ENCODE measurements at regions not wholly inside any gene's neighbourhood (a gene's known extent, or its start where the extent isn't known, plus 50 kb on each side); places are given as distances from the start of the nearest gene placed in this dataset.

DNA sequence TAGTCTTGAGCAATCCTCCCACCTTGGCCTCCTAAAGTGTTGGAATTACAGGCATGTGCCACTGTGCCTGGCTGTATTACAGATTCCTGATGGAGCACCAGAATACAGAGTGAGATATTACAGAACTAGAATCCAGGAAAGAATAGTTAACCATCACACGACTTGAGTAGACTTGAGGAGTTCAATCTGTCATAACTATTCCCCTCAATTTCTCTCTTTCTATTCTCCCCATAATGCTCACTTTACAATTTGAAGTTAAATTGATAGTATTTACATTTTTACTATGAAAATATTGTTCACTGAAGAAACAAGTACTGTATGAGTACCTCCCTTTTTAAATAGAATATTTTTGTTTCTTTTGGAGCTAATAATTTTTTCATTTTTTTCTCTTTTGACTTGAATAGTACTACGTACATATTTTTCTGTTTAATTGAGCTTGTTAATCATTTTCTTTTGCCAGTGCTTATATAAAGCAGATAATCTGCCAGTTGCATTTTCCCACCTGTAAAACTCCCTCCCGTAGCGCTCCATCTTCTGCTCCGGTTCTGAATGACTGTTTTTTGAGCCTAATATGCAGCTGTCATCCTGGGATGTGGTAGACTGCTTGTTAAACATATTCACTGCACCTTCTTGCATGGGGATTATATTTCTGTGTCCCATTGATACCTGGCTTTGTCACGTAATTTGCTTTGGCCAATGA is 105.5 kb downstream of the MYCN start:
- TF ChIP-seq, protein P1, sequence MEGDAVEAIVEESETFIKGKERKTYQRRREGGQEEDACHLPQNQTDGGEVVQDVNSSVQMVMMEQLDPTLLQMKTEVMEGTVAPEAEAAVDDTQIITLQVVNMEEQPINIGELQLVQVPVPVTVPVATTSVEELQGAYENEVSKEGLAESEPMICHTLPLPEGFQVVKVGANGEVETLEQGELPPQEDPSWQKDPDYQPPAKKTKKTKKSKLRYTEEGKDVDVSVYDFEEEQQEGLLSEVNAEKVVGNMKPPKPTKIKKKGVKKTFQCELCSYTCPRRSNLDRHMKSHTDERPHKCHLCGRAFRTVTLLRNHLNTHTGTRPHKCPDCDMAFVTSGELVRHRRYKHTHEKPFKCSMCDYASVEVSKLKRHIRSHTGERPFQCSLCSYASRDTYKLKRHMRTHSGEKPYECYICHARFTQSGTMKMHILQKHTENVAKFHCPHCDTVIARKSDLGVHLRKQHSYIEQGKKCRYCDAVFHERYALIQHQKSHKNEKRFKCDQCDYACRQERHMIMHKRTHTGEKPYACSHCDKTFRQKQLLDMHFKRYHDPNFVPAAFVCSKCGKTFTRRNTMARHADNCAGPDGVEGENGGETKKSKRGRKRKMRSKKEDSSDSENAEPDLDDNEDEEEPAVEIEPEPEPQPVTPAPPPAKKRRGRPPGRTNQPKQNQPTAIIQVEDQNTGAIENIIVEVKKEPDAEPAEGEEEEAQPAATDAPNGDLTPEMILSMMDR (IDR thresholded peaks at IDR 0.05; ENCODE audit: insufficient read depth, low read length, poor library complexity, severe bottlenecking) = no peak
- TF ChIP-seq EZH2phosphoT487 (conservative IDR thresholded peaks at IDR 0.05; ENCODE audit: low read length) = no peak
- no peaks in the 10 kb centered on the region for H4K20me1 ChIP-seq (ENCODE audit: low read depth, low read length)
- H3K79me2 ChIP-seq (ENCODE audit: insufficient read depth, low read length) = no peaks in the 10 kb centered on the region
- no peaks in the 10 kb centered on the region for H3K36me3 ChIP-seq (ENCODE audit: low read length)
- H3K4me3 ChIP-seq (ENCODE audit: insufficient read depth, low read length, poor library complexity, severe bottlenecking) = no peak overlapping the region
- no peak overlapping the region for H3K4me2 ChIP-seq (ENCODE audit: low read depth, low read length, poor library complexity, severe bottlenecking)
- no peak overlapping the region for H2AFZ ChIP-seq (ENCODE audit: low read depth, low read length, severe bottlenecking)
- H3K27ac ChIP-seq (ENCODE audit: low read depth, low read length) = no peak overlapping the region
- H3K9me3 ChIP-seq (ENCODE audit: insufficient read depth, low read length) = no peaks in the 10 kb centered on the region
- no peaks in the 10 kb centered on the region for H3K27me3 ChIP-seq (ENCODE audit: low read length)
- H3K9ac ChIP-seq (ENCODE audit: low read length) = no peak overlapping the region
- H3F3A ChIP-seq (ENCODE audit: insufficient read depth) = no peaks in the 10 kb centered on the region
- H3K9me2 ChIP-seq (replicated peaks; ENCODE audit: insufficient read depth, low read length) = no peaks in the 10 kb centered on the region

DNA sequence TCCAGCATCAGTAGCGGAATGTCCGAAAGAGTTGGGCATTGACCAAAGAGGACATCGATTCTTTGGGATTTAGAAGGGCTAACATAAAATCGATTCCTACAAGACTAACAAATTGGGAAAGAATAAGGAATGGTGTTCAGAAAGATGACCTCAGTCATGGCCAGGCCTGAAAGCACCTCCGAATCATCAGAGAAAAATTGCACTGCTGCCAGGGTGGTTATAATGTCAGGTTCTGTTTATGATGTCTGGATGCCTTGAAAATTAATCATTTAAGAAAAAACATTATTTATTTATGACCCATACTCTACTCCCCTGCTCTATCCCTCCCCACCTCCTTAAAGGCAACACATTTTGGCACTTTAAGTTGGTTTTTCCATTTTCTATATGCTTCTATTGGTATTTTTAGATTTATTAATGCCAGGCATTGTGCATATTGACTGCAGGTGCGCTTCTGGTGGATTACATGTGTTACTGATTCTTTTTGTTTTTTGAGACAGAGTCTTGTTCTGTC is 104.7 kb downstream of the MYCN start:
- no peak overlapping the region for H2AFZ ChIP-seq (ENCODE audit: low read depth, low read length, severe bottlenecking)
- no peaks in the 10 kb centered on the region for H3K9me2 ChIP-seq (replicated peaks; ENCODE audit: insufficient read depth, low read length)
- no peak for TF ChIP-seq EZH2phosphoT487 (conservative IDR thresholded peaks at IDR 0.05; ENCODE audit: low read length)
- TF ChIP-seq, protein P1 (IDR thresholded peaks at IDR 0.05; ENCODE audit: insufficient read depth, low read length, poor library complexity, severe bottlenecking) = no peak
- no peaks in the 10 kb centered on the region for H3K27me3 ChIP-seq (ENCODE audit: low read length)
- no peaks in the 10 kb centered on the region for H3F3A ChIP-seq (ENCODE audit: insufficient read depth)
- H3K36me3 ChIP-seq (ENCODE audit: low read length) = no peaks in the 10 kb centered on the region
- no peaks in the 10 kb centered on the region for H3K79me2 ChIP-seq (ENCODE audit: insufficient read depth, low read length)
- H4K20me1 ChIP-seq (ENCODE audit: low read depth, low read length) = no peaks in the 10 kb centered on the region
- H3K9me3 ChIP-seq (ENCODE audit: insufficient read depth, low read length) = no peaks in the 10 kb centered on the region
- H3K27ac ChIP-seq (ENCODE audit: low read depth, low read length) = no peak overlapping the region
- no peak overlapping the region for H3K9ac ChIP-seq (ENCODE audit: low read length)
- no peak overlapping the region for H3K4me2 ChIP-seq (ENCODE audit: low read depth, low read length, poor library complexity, severe bottlenecking)
- H3K4me3 ChIP-seq (ENCODE audit: insufficient read depth, low read length, poor library complexity, severe bottlenecking) = no peak overlapping the region

DNA sequence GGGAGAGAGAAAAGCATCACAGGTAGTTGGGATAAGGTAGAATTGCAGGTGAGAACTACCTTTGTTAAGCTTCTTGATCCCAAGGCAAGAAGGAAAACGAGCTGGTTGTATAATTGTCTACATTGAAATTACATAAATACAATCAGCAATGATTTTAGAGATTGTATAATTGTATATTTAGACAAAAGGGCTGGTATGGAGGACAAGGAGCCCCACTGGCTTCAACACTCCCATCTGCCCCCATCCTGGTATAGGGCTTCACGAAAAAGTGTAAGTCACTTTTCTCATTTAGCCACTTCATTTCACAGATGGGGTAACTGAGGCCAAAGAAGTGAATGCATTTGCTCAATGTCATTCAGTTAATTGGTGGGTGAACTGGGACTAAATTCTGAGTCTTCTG is 103.3 kb downstream of the MYCN start:
- Histone ChIP-seq H3K4me2 (ENCODE audit: low read depth, low read length, poor library complexity, severe bottlenecking) (no peak overlapping the region), H3K9ac (ENCODE audit: low read length) (no peak overlapping the region), H3K9me3 (ENCODE audit: insufficient read depth, low read length) (no peaks in the 10 kb centered on the region), H2AFZ (ENCODE audit: low read depth, low read length, severe bottlenecking) (no peak overlapping the region), H3K27ac (ENCODE audit: low read depth, low read length) (no peak overlapping the region), H3K4me3 (ENCODE audit: insufficient read depth, low read length, poor library complexity, severe bottlenecking) (no peak overlapping the region), H4K20me1 (ENCODE audit: low read depth, low read length) (no peaks in the 10 kb centered on the region), H3K9me2 (replicated peaks; ENCODE audit: insufficient read depth, low read length) (no peaks in the 10 kb centered on the region), H3K27me3 (ENCODE audit: low read length) (no peaks in the 10 kb centered on the region), H3K36me3 (ENCODE audit: low read length) (no peaks in the 10 kb centered on the region), H3K79me2 (ENCODE audit: insufficient read depth, low read length) (no peaks in the 10 kb centered on the region), H3F3A (ENCODE audit: insufficient read depth) (no peaks in the 10 kb centered on the region)
- TF ChIP-seq, protein P1 (IDR thresholded peaks at IDR 0.05; ENCODE audit: insufficient read depth, low read length, poor library complexity, severe bottlenecking) = no peak
- no peak for TF ChIP-seq EZH2phosphoT487 (conservative IDR thresholded peaks at IDR 0.05; ENCODE audit: low read length)
